CD4-positive, alpha-beta T cell (primary cell): ENCODE measurements at regions not wholly inside any gene's neighbourhood (a gene's known extent, or its start where the extent isn't known, plus 50 kb on each side); places are given as distances from the start of the nearest gene placed in this dataset.

ENCODE experiments used
- ATAC-seq: fragments of 200-7000 bp; cut with Tn5 transposase; one replicate; pipeline ENCODE4 v1.10.0; 2022; ENCODE audit warnings: mild to moderate bottlenecking; ENCODE audit not compliant: poor library complexity
- CTCF ChIA-PET: fragments of 350-600 bp; sonication (Branson Sonifier 250); formaldehyde crosslinking; loops from one replicate; lab custom pipeline; 2021; ENCODE audit warnings: antibody characterized with exemption, inconsistent platforms; lab: Charles Lee
- POLR2A ChIA-PET: fragments of 350-600 bp; sonication (Branson Sonifier 250); formaldehyde crosslinking; loops from one replicate; lab custom pipeline; 2021; ENCODE audit warnings: antibody characterized with exemption, inconsistent platforms; lab: Charles Lee
- DNase-seq, 14 experiments: peaks; one replicate each; pipeline ENCODE4 v3.0.0-alpha.2; 2013 to 2020; ENCODE audit warnings: mixed read lengths in 2 of 14
- H3K27ac ChIP-seq, 2 donors: one replicate each; pipeline versions ENCODE4 v1.5.1 to v1.7.0; 2013; ENCODE audit warnings: low read length in 2 of 2, low read depth in 1 of 2, mild to moderate bottlenecking in 1 of 2
- H3K27me3 ChIP-seq, 2 experiments: 1 replicate in 1 of 2; 2 replicates in 1 of 2; pipeline versions ENCODE4 v1.6.1 to v1.7.0; 2013; ENCODE audit warnings: low read length in 2 of 2, control low read depth in 1 of 2, mild to moderate bottlenecking in 1 of 2, moderate library complexity in 1 of 2; ENCODE audit not compliant: insufficient read depth in 2 of 2, control insufficient read depth in 1 of 2
- H3K36me3 ChIP-seq: one replicate; pipeline ENCODE4 v1.6.1; 2013; ENCODE audit warnings: low read length, control low read depth; ENCODE audit not compliant: insufficient read depth
- H3K4me1 ChIP-seq: one replicate; pipeline ENCODE4 v1.6.1; 2013; ENCODE audit warnings: low read length, control low read depth; ENCODE audit not compliant: insufficient read depth
- H3K4me3 ChIP-seq: one replicate; pipeline ENCODE4 v1.5.1; 2013; ENCODE audit warnings: mild to moderate bottlenecking, low read length, moderate library complexity
- H3K9me3 ChIP-seq, 2 experiments: 1 replicate in 1 of 2; 2 replicates in 1 of 2; pipeline versions ENCODE4 v1.6.1 to v1.7.0; 2013; ENCODE audit warnings: low read length in 2 of 2, mild to moderate bottlenecking in 2 of 2, control low read depth in 1 of 2, moderate library complexity in 1 of 2; ENCODE audit not compliant: control insufficient read depth in 1 of 2, insufficient read depth in 1 of 2
- H3K27ac Mint-ChIP-seq: one replicate; pipeline ENCODE4 v1.8.0; 2020; ENCODE audit warnings: mixed read lengths
- H3K27me3 Mint-ChIP-seq: one replicate; pipeline ENCODE4 v1.8.0; 2021; ENCODE audit warnings: mixed read lengths
- H3K36me3 Mint-ChIP-seq: one replicate; pipeline ENCODE4 v1.8.0; 2021; ENCODE audit warnings: low read depth, mixed read lengths
- H3K4me1 Mint-ChIP-seq: one replicate; pipeline ENCODE4 v1.8.0; 2021; ENCODE audit warnings: low read depth, mixed read lengths
- H3K4me3 Mint-ChIP-seq: one replicate; pipeline ENCODE4 v1.8.0; 2020; ENCODE audit warnings: mild to moderate bottlenecking, mixed read lengths
- H3K9me3 Mint-ChIP-seq: one replicate; pipeline ENCODE4 v1.8.0; 2020; ENCODE audit warnings: mixed read lengths
- CTCF ChIP-seq: fragments of 200-600 bp; IDR thresholded peaks from one replicate; pipeline ENCODE4 v1.8.0; 2022; ENCODE audit warnings: antibody characterized with exemption, mild to moderate bottlenecking
- intact Hi-C, 2 experiments: fragments of 100-400 bp; cut with DNase I in 1 of 2; cut with micrococcal nuclease in 1 of 2; formaldehyde crosslinking; loops; one replicate each; pipeline versions ENCODE4 v1.15.1 to v1.9.0; 2023 to 2025; cut with DNase I, micrococcal nuclease

- ATAC-seq (peak; percentile 62), DNase-seq (peak in 2 of 14 experiments; percentile 35)
- H3K27ac Mint-ChIP-seq, result peak overlapping the region; percentile 73
- H3K4me1 Mint-ChIP-seq, result peaks cover 38% of the 10 kb centered on the region
- Histone ChIP-seq H3K36me3 (no peaks in the 10 kb centered on the region), H3K9me3 (no peaks in the 10 kb centered on the region), H3K4me1 (peaks cover 2% of the 10 kb centered on the region), H3K4me3 (no peak overlapping the region), H3K27ac (no peak overlapping the region), H3K27me3 (no peaks in the 10 kb centered on the region)
- H3K27me3 Mint-ChIP-seq, result no peaks in the 10 kb centered on the region
- intact Hi-C loops, result loop anchor here in 1 of 2 experiments (5.0 kb wide), 1 partner anchor 34 kb away; no protein-coding TSS in a partner anchor
- CTCF ChIA-PET, result no interaction called here
- no peaks in the 10 kb centered on the region for H3K36me3 Mint-ChIP-seq
- H3K4me3 Mint-ChIP-seq, result peak overlapping the region; percentile 77
- no peaks in the 10 kb centered on the region for H3K9me3 Mint-ChIP-seq
- POLR2A ChIA-PET, result no interaction called here
- TF ChIP-seq CTCF, result no peak
These were observed 407.7 kb upstream of the OR4E1 start for GRCh38 chr14:22081337-22081736.

- Mint-ChIP-seq H3K36me3 (no peaks in the 10 kb centered on the region), H3K9me3 (no peaks in the 10 kb centered on the region), H3K4me3 (no peak overlapping the region), H3K27me3 (no peaks in the 10 kb centered on the region), H3K27ac (no peak overlapping the region), H3K4me1 (peaks cover 37% of the 10 kb centered on the region)
- TF ChIP-seq CTCF, result no peak
- no peaks in the 10 kb centered on the region for H3K9me3 ChIP-seq
- POLR2A ChIA-PET, result no interaction called here
- H3K27ac ChIP-seq, result no peak overlapping the region
- DNase-seq (no peak), ATAC-seq (no peak)
- H3K36me3 ChIP-seq, result no peaks in the 10 kb centered on the region
- H3K27me3 ChIP-seq, result no peaks in the 10 kb centered on the region
- CTCF ChIA-PET, result interaction anchor here (0.8 to 0.9 kb wide), 2 partner anchors 8 to 21 kb away, joined by 3 read pairs; no protein-coding TSS in a partner anchor
- intact Hi-C loops, result loop anchor here in 1 of 2 experiments (2.0 to 5.0 kb wide), 2 partner anchors 15 to 32 kb away; no protein-coding TSS in a partner anchor
- H3K4me1 ChIP-seq, result peaks cover 9% of the 10 kb centered on the region
- H3K4me3 ChIP-seq, result no peak overlapping the region
These were observed 406.1 kb upstream of the OR4E1 start for GRCh38 chr14:22079766-22080165.

GRCh38 chr14:22073801-22074200 lies 400.2 kb upstream of the OR4E1 start:
- Histone ChIP-seq H3K4me3 (no peak overlapping the region), H3K4me1 (peaks cover 12% of the 10 kb centered on the region), H3K27me3 (no peaks in the 10 kb centered on the region), H3K36me3 (no peaks in the 10 kb centered on the region), H3K27ac (no peak overlapping the region), H3K9me3 (no peaks in the 10 kb centered on the region)
- intact Hi-C loops, result no loop called here
- POLR2A ChIA-PET, result interaction anchor here (0.7 kb wide), 1 partner anchor 38 kb away, joined by 3 read pairs; no protein-coding TSS in a partner anchor
- H3K36me3 Mint-ChIP-seq, result peaks cover 23% of the 10 kb centered on the region
- ATAC-seq (no peak), DNase-seq (no peak)
- no peak overlapping the region for H3K4me3 Mint-ChIP-seq
- peaks cover 46% of the 10 kb centered on the region for H3K4me1 Mint-ChIP-seq
- peak overlapping the region; percentile 51 for H3K27ac Mint-ChIP-seq
- H3K27me3 Mint-ChIP-seq, result no peaks in the 10 kb centered on the region
- CTCF ChIA-PET, result no interaction called here
- no peak for TF ChIP-seq CTCF
- H3K9me3 Mint-ChIP-seq, result no peaks in the 10 kb centered on the region
